ENCODE measurements at regions not wholly inside any gene's neighbourhood (a gene's known extent, or its start where the extent isn't known, plus 50 kb on each side); places are given as distances from the start of the nearest gene placed in this dataset.

- TF ChIP-seq CTCF (IDR thresholded peaks at IDR 0.05) (no peak), POLR2A (IDR thresholded peaks at IDR 0.05) (no peak), POLR2AphosphoS5 (IDR thresholded peaks at IDR 0.05; ENCODE audit: insufficient read depth in 1 of 2, low read depth in 1 of 2) (peak in 1 of 2 donors; percentile 53)
These were observed 90.7 kb upstream of the MEF2A start for GRCh38 chr15:99474909-99475753.
